Stimulated activated CD4-positive, alpha-beta T cell treated with anti-CD3 and anti-CD28 coated beads, TNF-alpha, amount 100 ng/mL, for 1 hour (primary cell): ENCODE measurements at regions not wholly inside any gene's neighbourhood (a gene's known extent, or its start where the extent isn't known, plus 50 kb on each side); places are given as distances from the start of the nearest gene placed in this dataset.
A peak's percentile ranks its signal among the peaks of the same experiment; 100 is the strongest.
"Not testable (repeated sequence)": the region's sequence is repeated elsewhere in the genome, so short reads cannot be mapped to it uniquely, and the experiment has no call there.

Experiments used
- DNase-seq, 3 donors: peaks; one replicate each; pipeline ENCODE4 v3.0.0-alpha.2; 2020; ENCODE audit warnings: low read depth in 3 of 3, low spot score in 1 of 3

- DNase-seq, result not testable (repeated sequence)
Measured at GRCh38 chrX:140074851-140075250, 109.5 kb upstream of the CXorf66 start.

- DNase-seq, result no peak
Measured at GRCh38 chrX:140071037-140071436, 105.7 kb upstream of the CXorf66 start.

GRCh38 chrX:140065961-140066662 is 100.8 kb upstream of the CXorf66 start:
- DNase-seq, result no peak

GRCh38 chrX:140064993-140065392 is 99.7 kb upstream of the CXorf66 start:
- no peak for DNase-seq

GRCh38 chrX:140057001-140057411 is 91.7 kb upstream of the CXorf66 start:
- peak; percentile 1 to 25 (median 3) for DNase-seq

GRCh38 chrX:140053846-140054245 is 88.5 kb upstream of the CXorf66 start:
- DNase-seq, result no peak

GRCh38 chrX:140050906-140051305 is 85.6 kb upstream of the CXorf66 start:
- no peak for DNase-seq

GRCh38 chrX:140040386-140040785 is 75.1 kb upstream of the CXorf66 start:
- no peak for DNase-seq

- no peak for DNase-seq
Measured at GRCh38 chrX:140038842-140039241, 73.5 kb upstream of the CXorf66 start.

- DNase-seq, result no peak
Measured at GRCh38 chrX:140034916-140035315, 69.6 kb upstream of the CXorf66 start.

- DNase-seq, result no peak
Measured at GRCh38 chrX:140022482-140022881, 57.2 kb upstream of the CXorf66 start.

GRCh38 chrX:140019134-140019533 is 53.8 kb upstream of the CXorf66 start:
- not testable (repeated sequence) for DNase-seq
